ENCODE measurements at regions not wholly inside any gene's neighbourhood (a gene's known extent, or its start where the extent isn't known, plus 50 kb on each side); places are given as distances from the start of the nearest gene placed in this dataset.
"Not testable (repeated sequence)": the region's sequence is repeated elsewhere in the genome, so short reads cannot be mapped to it uniquely, and the experiment has no call there.

DNA sequence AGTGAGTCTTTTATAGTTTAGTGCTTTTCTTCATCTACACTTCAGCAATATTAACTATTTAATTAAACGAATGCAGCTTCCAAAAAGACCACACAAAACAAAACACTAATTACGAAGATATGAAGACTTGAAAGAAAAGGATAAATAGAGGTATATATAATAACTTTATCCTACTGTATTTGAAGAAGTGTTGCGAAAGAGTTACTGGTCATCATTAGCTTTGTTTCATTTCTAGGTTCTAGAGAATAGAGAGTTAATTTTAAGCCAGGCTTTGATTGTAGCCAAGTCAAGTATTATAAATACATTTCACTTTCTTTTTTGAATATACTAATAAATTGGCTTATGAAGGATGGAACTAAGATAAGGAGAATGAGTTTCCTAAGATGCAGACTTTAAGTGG, 416.8 kb upstream of the GBE1 start:
- Mint-ChIP-seq H3K27ac (no peak overlapping the region), H3K36me3 (ENCODE audit: low read depth) (no peaks in the 10 kb centered on the region), H3K27me3 (no peaks in the 10 kb centered on the region), H3K4me3 (no peak overlapping the region), H3K4me1 (no peaks in the 10 kb centered on the region)
- ATAC-seq (no peak), DNase-seq (no peak)
- no peaks in the 10 kb centered on the region for H3K9me3 ChIP-seq (ENCODE audit: control insufficient read depth, low read length, poor library complexity, severe bottlenecking)

DNA sequence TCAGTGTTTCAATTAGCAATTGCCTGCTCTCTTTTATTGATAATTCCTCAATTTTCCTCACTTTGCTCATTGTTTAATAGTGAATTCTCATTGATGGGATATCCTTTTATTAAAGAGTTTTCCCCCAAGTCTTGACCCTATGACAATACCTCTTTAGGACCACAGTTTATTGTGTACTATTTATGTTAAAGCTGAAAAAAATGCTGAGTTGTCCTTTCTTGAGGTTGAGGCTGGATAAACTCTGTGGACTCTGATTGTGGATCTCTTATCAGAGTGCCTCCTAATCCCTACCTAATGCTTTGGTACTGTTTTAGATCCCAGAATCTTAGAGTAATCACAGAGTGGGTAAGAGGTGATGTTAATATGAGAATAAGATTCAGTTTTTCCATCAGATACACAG, 416.3 kb upstream of the GBE1 start:
- H3K27ac Mint-ChIP-seq = no peak overlapping the region
- DNase-seq = no peak
- no peaks in the 10 kb centered on the region for H3K27me3 Mint-ChIP-seq
- H3K4me3 Mint-ChIP-seq = no peak overlapping the region
- ATAC-seq = no peak
- H3K36me3 Mint-ChIP-seq (ENCODE audit: low read depth) = no peaks in the 10 kb centered on the region
- H3K4me1 Mint-ChIP-seq = no peaks in the 10 kb centered on the region
- H3K9me3 ChIP-seq (ENCODE audit: control insufficient read depth, low read length, poor library complexity, severe bottlenecking) = no peaks in the 10 kb centered on the region

DNA sequence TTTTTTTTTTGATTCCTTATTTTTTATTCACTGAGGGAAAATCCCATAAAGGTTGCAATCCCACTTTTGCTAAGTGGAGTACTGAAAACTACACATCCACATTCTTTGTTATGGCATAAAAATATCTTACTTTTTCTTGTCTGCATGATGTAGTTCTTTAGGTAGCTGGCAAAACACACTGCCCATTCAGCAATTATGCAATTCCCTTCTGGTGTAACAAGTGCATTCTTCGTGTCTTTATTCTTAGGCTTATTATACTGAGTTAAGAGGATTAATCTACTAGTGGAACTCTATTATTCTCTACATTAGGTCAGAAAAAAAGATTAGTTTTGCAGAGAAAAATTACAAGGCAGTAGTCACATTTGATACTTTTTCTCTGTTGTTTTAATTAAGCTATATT, 403.8 kb upstream of the GBE1 start:
- H3K9me3 ChIP-seq (ENCODE audit: control insufficient read depth, low read length, poor library complexity, severe bottlenecking) = no peaks in the 10 kb centered on the region
- Mint-ChIP-seq H3K4me1 (no peaks in the 10 kb centered on the region), H3K4me3 (no peak overlapping the region), H3K27me3 (no peaks in the 10 kb centered on the region), H3K36me3 (ENCODE audit: low read depth) (no peaks in the 10 kb centered on the region), H3K27ac (no peak overlapping the region)
- DNase-seq = no peak
- no peak for ATAC-seq

DNA sequence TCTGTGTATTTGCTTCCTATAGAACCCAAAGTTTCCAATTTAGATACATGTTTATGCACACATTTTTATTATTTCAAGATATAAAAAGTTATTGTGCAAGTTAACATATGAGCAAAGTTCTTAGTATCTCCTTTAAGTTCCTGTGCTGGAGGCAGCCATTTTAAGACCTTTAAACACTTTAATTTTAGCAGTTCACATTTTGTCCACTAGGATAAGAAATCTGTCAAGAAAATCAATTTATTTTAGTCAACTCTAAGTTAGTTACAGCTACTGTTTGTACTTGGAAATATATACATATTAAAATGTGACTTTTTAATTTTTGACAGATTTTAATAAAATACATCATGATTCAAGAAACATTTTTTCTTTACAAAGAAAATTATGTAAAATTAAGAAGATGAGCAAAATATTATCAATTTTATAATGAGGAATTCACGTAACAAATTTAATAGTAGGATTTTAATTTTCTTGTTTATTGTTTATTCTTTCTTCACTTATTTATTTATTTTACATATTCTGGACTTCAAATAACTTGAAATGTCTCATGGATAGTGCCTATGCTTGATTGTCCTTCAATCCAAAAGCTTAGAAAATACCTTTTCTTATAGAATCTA, 402.6 kb upstream of the GBE1 start:
- no peak overlapping the region for H3K27ac Mint-ChIP-seq
- no peak for DNase-seq
- no peaks in the 10 kb centered on the region for H3K9me3 ChIP-seq (ENCODE audit: control insufficient read depth, low read length, poor library complexity, severe bottlenecking)
- no peaks in the 10 kb centered on the region for H3K36me3 Mint-ChIP-seq (ENCODE audit: low read depth)
- H3K27me3 Mint-ChIP-seq = no peaks in the 10 kb centered on the region
- ATAC-seq = no peak
- H3K4me3 Mint-ChIP-seq = no peak overlapping the region
- no peaks in the 10 kb centered on the region for H3K4me1 Mint-ChIP-seq

DNA sequence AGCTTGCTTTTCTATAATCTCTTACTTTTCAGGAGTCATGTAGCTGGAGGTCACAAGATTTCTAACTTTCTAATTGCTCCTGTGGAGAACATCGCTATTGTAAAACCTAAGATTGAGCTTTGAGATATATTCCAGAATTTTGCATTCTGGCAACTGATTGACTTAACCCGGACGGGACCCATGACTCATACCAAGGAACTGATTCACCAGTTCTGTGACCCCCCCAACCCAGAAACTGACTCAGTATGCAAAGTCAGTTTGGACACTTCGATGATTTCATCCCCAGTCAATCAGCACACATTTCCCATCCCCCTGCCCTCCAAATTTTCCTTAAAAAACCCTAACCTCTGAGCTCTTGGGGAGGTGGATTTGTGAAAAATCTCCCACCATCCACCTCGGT, 396.5 kb upstream of the GBE1 start:
- DNase-seq (no peak), ATAC-seq (no peak)
- Mint-ChIP-seq H3K4me1 (no peaks in the 10 kb centered on the region), H3K27me3 (no peaks in the 10 kb centered on the region), H3K27ac (no peak overlapping the region), H3K36me3 (ENCODE audit: low read depth) (no peaks in the 10 kb centered on the region), H3K4me3 (no peak overlapping the region)
- H3K9me3 ChIP-seq (ENCODE audit: control insufficient read depth, low read length, poor library complexity, severe bottlenecking) = no peaks in the 10 kb centered on the region

DNA sequence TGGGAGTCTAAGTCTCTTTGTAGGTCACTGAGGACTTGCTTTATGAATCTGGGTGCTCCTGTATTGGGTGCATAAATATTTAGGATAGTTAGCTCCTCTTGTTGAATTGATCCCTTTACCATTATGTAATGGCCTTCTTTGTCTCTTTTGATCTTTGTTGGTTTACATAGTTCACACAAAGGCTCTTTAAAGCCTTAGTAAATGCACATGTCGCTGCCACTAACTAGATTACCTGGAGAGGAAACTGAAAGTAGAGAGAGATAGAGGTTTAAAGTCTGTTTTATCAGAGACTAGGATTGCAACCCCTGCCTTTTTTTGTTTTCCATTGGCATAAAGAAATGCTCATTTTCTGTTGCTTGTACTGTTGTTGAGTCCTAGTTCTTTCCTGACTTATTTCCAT, 392.4 kb upstream of the GBE1 start:
- not testable (repeated sequence) for ATAC-seq; H3K4me1 Mint-ChIP-seq; DNase-seq; H3K9me3 ChIP-seq (ENCODE audit: control insufficient read depth, low read length, poor library complexity, severe bottlenecking); H3K27me3 Mint-ChIP-seq; H3K36me3 Mint-ChIP-seq (ENCODE audit: low read depth); H3K4me3 Mint-ChIP-seq; H3K27ac Mint-ChIP-seq

DNA sequence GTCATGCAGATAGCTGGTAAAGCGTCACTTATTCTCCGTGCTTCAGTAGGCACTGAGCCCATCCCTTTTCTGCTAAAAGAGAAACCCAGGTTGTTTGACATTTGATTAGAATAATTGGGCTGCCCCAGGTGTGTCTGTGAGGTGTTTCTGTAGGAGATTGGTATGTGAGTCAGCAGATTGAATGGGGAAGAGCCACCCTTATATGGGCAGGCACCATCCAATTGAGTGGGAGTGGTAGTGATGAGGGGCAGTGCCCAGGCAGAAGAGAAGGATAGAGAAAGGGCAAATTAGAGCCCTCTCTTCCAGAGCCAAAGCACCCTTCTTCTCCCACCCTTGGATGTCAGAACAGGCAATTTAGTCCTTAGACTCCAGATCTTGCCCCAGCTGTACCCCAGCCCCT, 384.3 kb upstream of the GBE1 start:
- no peaks in the 10 kb centered on the region for H3K27me3 Mint-ChIP-seq
- no peak overlapping the region for H3K4me3 Mint-ChIP-seq
- no peaks in the 10 kb centered on the region for H3K9me3 ChIP-seq (ENCODE audit: control insufficient read depth, low read length, poor library complexity, severe bottlenecking)
- no peak overlapping the region for H3K27ac Mint-ChIP-seq
- H3K36me3 Mint-ChIP-seq (ENCODE audit: low read depth) = no peaks in the 10 kb centered on the region
- ATAC-seq (no peak), DNase-seq (no peak)
- H3K4me1 Mint-ChIP-seq = no peaks in the 10 kb centered on the region

DNA sequence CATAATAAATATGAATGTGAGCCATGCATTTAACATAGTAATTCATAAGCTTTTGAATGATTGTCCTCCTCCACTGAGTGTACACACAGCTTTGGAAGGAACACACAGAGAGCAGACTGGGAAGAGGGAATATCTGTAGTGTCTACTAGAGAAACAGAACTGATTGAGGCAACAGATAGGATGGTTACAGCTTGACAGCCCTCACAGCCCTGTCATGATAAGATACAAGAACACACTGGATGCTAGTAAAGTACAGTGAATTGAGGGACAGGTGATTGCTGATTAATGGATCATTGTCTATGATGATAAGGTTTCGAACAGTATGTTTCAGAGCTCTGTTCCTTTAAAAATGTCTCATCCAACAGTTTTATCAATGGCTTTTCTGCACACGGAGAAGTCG, 383.4 kb upstream of the GBE1 start:
- H3K27me3 Mint-ChIP-seq = no peaks in the 10 kb centered on the region
- DNase-seq (no peak), ATAC-seq (no peak)
- no peak overlapping the region for H3K27ac Mint-ChIP-seq
- H3K4me3 Mint-ChIP-seq = no peak overlapping the region
- H3K4me1 Mint-ChIP-seq = no peaks in the 10 kb centered on the region
- H3K36me3 Mint-ChIP-seq (ENCODE audit: low read depth) = no peaks in the 10 kb centered on the region
- no peaks in the 10 kb centered on the region for H3K9me3 ChIP-seq (ENCODE audit: control insufficient read depth, low read length, poor library complexity, severe bottlenecking)

DNA sequence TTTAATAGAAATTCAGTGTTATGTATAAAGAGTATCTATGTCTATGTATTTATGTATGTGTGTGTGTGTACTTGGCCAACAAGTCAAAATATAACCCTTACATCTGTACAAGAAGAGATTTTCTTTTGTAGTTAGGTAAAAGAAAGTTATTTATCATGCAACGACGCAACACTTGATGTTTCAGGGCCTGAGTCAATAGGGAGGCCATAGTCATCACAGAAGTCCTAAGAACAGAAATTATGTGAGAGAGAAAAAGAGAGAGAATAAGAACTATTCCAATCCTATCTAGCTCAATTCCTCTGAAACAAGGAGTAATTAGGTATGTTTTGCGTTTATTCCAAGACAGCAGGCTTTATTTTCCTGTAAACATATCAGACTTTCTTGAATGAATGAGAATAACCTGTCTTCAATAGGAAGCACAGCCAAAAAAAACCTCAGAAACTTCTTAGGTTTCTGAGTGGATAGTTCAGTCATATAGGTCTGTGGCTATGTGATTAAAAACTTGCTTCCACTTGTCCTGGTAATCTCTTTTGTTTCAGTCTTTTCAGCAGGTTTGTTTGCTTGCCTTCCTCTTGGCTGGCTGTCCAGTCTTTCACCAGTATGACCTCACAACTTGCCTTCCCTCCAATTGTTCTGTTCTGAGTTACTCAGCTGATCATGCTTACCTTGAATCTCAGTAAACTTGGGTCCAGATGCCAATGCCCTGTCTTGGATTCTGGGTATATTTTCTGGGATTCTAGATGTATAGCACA, 382.4 kb upstream of the GBE1 start:
- no peak for ATAC-seq
- Mint-ChIP-seq H3K4me1 (no peaks in the 10 kb centered on the region), H3K27me3 (no peaks in the 10 kb centered on the region), H3K27ac (no peak overlapping the region), H3K36me3 (ENCODE audit: low read depth) (no peaks in the 10 kb centered on the region), H3K4me3 (no peak overlapping the region)
- DNase-seq = no peak
- H3K9me3 ChIP-seq (ENCODE audit: control insufficient read depth, low read length, poor library complexity, severe bottlenecking) = no peaks in the 10 kb centered on the region

DNA sequence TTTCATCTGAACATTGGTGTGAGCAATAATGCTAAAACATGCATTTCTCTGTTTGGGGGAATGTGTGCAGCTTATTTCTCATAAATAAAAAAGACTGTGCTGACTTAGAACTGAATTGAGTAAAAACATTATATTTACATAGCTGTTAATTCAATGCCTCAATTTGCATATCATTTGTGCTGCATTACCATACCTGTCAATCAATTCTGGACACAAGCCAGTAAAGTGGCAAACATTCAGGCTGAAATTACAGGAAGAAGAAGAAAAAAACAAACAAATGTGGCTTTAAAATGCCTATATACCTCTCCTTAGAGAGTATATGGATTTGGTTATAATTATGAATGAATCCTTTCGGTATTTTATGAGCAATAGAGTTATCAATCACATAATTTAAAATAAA, 380.1 kb upstream of the GBE1 start:
- Mint-ChIP-seq H3K27ac (no peak overlapping the region), H3K4me1 (no peaks in the 10 kb centered on the region), H3K36me3 (ENCODE audit: low read depth) (no peaks in the 10 kb centered on the region), H3K4me3 (no peak overlapping the region), H3K27me3 (no peaks in the 10 kb centered on the region)
- no peaks in the 10 kb centered on the region for H3K9me3 ChIP-seq (ENCODE audit: control insufficient read depth, low read length, poor library complexity, severe bottlenecking)
- ATAC-seq = no peak
- DNase-seq = no peak

DNA sequence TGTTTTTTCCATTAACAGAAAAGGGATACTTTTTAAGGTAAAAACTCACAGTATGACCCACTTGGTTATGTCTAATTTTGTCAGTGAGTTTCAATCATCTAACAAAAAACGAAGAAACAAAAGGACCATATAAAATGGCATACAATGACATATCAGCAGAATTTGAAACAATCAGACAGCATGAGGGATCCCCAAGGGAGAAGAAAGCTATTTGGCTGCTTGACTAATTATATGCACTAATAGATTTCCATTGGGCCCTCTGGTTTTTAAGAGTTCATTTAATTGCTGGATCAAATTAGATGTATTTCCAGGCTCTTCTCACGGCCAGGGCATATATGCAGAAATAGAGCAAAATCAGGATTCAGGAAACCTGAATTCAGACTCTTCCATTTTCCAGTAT, 376.4 kb upstream of the GBE1 start:
- Mint-ChIP-seq H3K27ac (no peak overlapping the region), H3K36me3 (ENCODE audit: low read depth) (no peaks in the 10 kb centered on the region), H3K27me3 (peaks cover 2% of the 10 kb centered on the region), H3K4me1 (no peaks in the 10 kb centered on the region), H3K4me3 (no peak overlapping the region)
- no peaks in the 10 kb centered on the region for H3K9me3 ChIP-seq (ENCODE audit: control insufficient read depth, low read length, poor library complexity, severe bottlenecking)
- ATAC-seq = no peak
- no peak for DNase-seq

DNA sequence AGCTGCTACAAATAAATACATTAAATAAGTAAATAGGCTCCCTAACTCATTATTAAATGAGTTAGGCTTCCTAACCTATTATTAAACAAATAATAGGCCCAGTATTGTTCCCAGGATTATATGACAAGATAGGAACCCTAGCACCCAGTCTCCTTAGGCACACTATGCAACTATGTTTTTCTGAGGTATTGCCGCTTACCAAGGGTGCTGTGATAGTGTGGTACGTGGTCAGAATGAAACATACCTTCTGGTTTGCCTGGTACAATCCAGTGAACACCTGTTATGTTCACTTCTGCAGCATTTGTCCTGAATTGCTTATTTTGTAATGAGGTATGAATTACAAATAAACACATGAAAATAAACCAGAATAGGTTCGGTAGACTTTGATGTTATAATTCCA, 375.6 kb upstream of the GBE1 start:
- ATAC-seq = no peak
- peaks cover 10% of the 10 kb centered on the region for H3K27me3 Mint-ChIP-seq
- H3K4me3 Mint-ChIP-seq = no peak overlapping the region
- DNase-seq = no peak
- H3K27ac Mint-ChIP-seq = no peak overlapping the region
- H3K9me3 ChIP-seq (ENCODE audit: control insufficient read depth, low read length, poor library complexity, severe bottlenecking) = no peaks in the 10 kb centered on the region
- H3K36me3 Mint-ChIP-seq (ENCODE audit: low read depth) = no peaks in the 10 kb centered on the region
- no peaks in the 10 kb centered on the region for H3K4me1 Mint-ChIP-seq

DNA sequence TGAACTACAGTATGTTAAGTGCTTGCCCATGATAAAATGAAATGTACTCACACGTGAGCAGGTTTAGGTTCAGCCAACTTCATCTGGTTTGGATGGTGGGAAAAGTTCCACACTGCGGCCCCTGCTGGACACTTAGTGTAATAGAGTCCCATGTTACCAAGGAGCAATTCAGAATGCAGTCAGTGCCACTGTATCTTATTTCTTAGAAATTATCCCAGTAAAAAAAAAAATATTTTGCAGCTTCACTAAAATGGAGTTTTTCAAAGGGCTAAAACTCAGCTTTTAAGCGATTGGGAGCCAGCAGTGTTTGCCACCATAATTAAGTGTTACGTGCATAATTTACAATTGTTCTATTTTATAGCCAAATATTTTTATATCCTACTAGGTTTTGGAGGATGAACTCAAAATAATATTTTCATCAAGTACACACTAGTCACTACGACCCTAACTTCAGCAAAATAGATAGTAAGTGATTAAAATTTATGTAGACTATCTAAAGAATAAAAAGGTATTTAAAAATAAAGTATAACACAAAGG, 371.7 kb upstream of the GBE1 start:
- ATAC-seq = peak; percentile 66
- H3K36me3 Mint-ChIP-seq (ENCODE audit: low read depth) = no peaks in the 10 kb centered on the region
- no peaks in the 10 kb centered on the region for H3K4me1 Mint-ChIP-seq
- H3K9me3 ChIP-seq (ENCODE audit: control insufficient read depth, low read length, poor library complexity, severe bottlenecking) = no peaks in the 10 kb centered on the region
- H3K4me3 Mint-ChIP-seq = no peak overlapping the region
- peak in 1 of 3 donors; percentile 9 for DNase-seq
- no peak overlapping the region for H3K27ac Mint-ChIP-seq
- peaks cover 14% of the 10 kb centered on the region for H3K27me3 Mint-ChIP-seq

Measured in T-helper 17 cell (primary cell).